Panc1 (cell line): ENCODE measurements at regions not wholly inside any gene's neighbourhood (a gene's known extent, or its start where the extent isn't known, plus 50 kb on each side); places are given as distances from the start of the nearest gene placed in this dataset.

Experiments used
- ATAC-seq: fragments of 200-7000 bp; cut with Tn5 transposase; 2 replicates; pipeline ENCODE4 v1.9.1; 2020; ENCODE audit warnings: mild to moderate bottlenecking, moderate library complexity
- BruUV-seq: library from RNA; stranded (reverse); fragments of 400-500 nt; replicated peaks from 2 replicates; lab custom pipeline; 2021; lab: Mats Ljungman, UMichigan
- CTCF ChIA-PET: fragments of 300-600 bp; sonication (Branson Sonifier 250); formaldehyde crosslinking; loops from one replicate; lab custom pipeline; 2022; ENCODE audit warnings: antibody characterized with exemption; lab: Charles Lee
- POLR2A ChIA-PET: fragments of 300-600 bp; sonication (Branson Sonifier 250); formaldehyde crosslinking; loops from one replicate; lab custom pipeline; 2022; ENCODE audit warnings: antibody characterized with exemption; lab: Charles Lee
- DNase-seq: peaks from one replicate; pipeline ENCODE4 v3.0.0-alpha.2; 2010; ENCODE audit warnings: low read depth, low spot score
- H3K27ac ChIP-seq: 2 replicates; pipeline ENCODE4 v1.5.1; 2011; ENCODE audit warnings: mild to moderate bottlenecking, low read length, inconsistent platforms
- H3K27me3 ChIP-seq: fragments of 200-500 bp; sonication (Bioruptor generic); 2 replicates; pipeline ENCODE4 v1.6.0; 2014; ENCODE audit warnings: low read length, inconsistent platforms; ENCODE audit not compliant: control insufficient read depth, insufficient read depth
- H3K36me3 ChIP-seq: fragments of 200-500 bp; sonication (Bioruptor generic); 2 replicates; pipeline ENCODE4 v1.5.1; 2014; ENCODE audit warnings: inconsistent platforms, mild to moderate bottlenecking, low read length, moderate library complexity; ENCODE audit not compliant: control insufficient read depth, insufficient read depth
- H3K4me1 ChIP-seq: 2 replicates; pipeline ENCODE4 v1.5.1; 2011; ENCODE audit warnings: inconsistent platforms, mild to moderate bottlenecking, low read length, moderate library complexity; ENCODE audit not compliant: control insufficient read depth, insufficient read depth
- H3K4me3 ChIP-seq, 2 experiments: 2 replicates each; pipeline ENCODE4 v1.5.1; 2011 to 2012; ENCODE audit warnings: low read depth in 2 of 2, low read length in 2 of 2, mild to moderate bottlenecking in 2 of 2, inconsistent platforms in 1 of 2, moderate library complexity in 1 of 2
- H3K9me3 ChIP-seq: fragments of 200-500 bp; sonication (Bioruptor generic); 2 replicates; pipeline ENCODE4 v1.5.1; 2014; ENCODE audit warnings: low read depth, mild to moderate bottlenecking, inconsistent platforms, low read length, moderate library complexity; ENCODE audit not compliant: control insufficient read depth, insufficient read depth
- CTCF ChIP-seq: fragments of 450-650 bp; IDR thresholded peaks from 2 replicates; pipeline ENCODE4 v1.5.1; 2017; ENCODE audit warnings: mild to moderate bottlenecking
- POLR2AphosphoS5 ChIP-seq: IDR thresholded peaks from 2 replicates; pipeline ENCODE4 v1.6.1; 2012; ENCODE audit warnings: mild to moderate bottlenecking, low read depth, low read length, moderate library complexity
- REST ChIP-seq, 2 experiments: IDR thresholded peaks; 2 replicates each; pipeline ENCODE4 v1.6.1; 2011 to 2012; ENCODE audit warnings: low read depth in 2 of 2, control low read depth in 1 of 2, low read length in 1 of 2, mild to moderate bottlenecking in 1 of 2, moderate library complexity in 1 of 2; ENCODE audit not compliant: insufficient read depth in 1 of 2
- SIN3A ChIP-seq: IDR thresholded peaks from 2 replicates; pipeline ENCODE4 v1.6.1; 2012; ENCODE audit warnings: low read depth, mild to moderate bottlenecking, low read length, moderate library complexity, borderline replicate concordance; ENCODE audit not compliant: insufficient read depth
- TCF7L2 ChIP-seq: IDR thresholded peaks from 2 replicates; pipeline ENCODE4 v1.6.1; 2011; ENCODE audit warnings: mild to moderate bottlenecking, low read depth, low read length, inconsistent platforms
- in situ Hi-C: cut with HindIII; loops from 2 replicates; pipeline ENCODE4 v1.10.0; 2016; ENCODE audit warnings: low sequenced_read_pairs, low pct_unique_long_range_greater_than_20kb
- intact Hi-C: fragments of 100-400 bp; cut with micrococcal nuclease; formaldehyde crosslinking; loops from one replicate; pipeline ENCODE4 v1.10.0; 2022; ENCODE audit not compliant: unreplicated experiment

- in situ Hi-C loops = no loop called here
- Histone ChIP-seq H3K27me3 (no peaks in the 10 kb centered on the region), H3K36me3 (no peaks in the 10 kb centered on the region), H3K4me3 (peak overlapping the region in 1 of 2 experiments; percentile 15; a peak in 1 of 4 replicates), H3K9me3 (no peaks in the 10 kb centered on the region), H3K27ac (no peak overlapping the region), H3K4me1 (no peaks in the 10 kb centered on the region)
- DNase-seq (no peak), ATAC-seq (no peak)
- ChIA-PET CTCF (no interaction called here), POLR2A (no interaction called here)
- no peak for TF ChIP-seq POLR2AphosphoS5
- no peak for TF ChIP-seq SIN3A
- TF ChIP-seq REST (IDR thresholded peaks at IDR 0.05; ENCODE audit: insufficient read depth in 1 of 2, low read depth in 2 of 2, low read length in 1 of 2) = no peak
- TF ChIP-seq CTCF = no peak
- TF ChIP-seq TCF7L2 = no peak
- BruUV-seq = no TSS peak
- intact Hi-C loops = no loop called here
Observed at GRCh38 chr17:13362341-13363122, 239.2 kb downstream of the HS3ST3A1 start.

GRCh38 chr17:13359774-13360173 is 242.0 kb downstream of the HS3ST3A1 start:
- Histone ChIP-seq H3K9me3 (no peaks in the 10 kb centered on the region), H3K4me3 (no peak overlapping the region), H3K27me3 (no peaks in the 10 kb centered on the region), H3K4me1 (no peaks in the 10 kb centered on the region), H3K36me3 (no peaks in the 10 kb centered on the region), H3K27ac (no peak overlapping the region)
- BruUV-seq = no TSS peak
- ChIA-PET POLR2A (interaction anchor here (0.6 kb wide), 1 partner anchor 639 kb away, joined by 3 read pairs; no protein-coding TSS in a partner anchor), CTCF (no interaction called here)
- intact Hi-C loops (no loop called here), in situ Hi-C loops (no loop called here)
- DNase-seq (no peak), ATAC-seq (no peak)
- no peak for TF ChIP-seq CTCF
